GM23338 (cell line): ENCODE measurements at regions not wholly inside any gene's neighbourhood (a gene's known extent, or its start where the extent isn't known, plus 50 kb on each side); places are given as distances from the start of the nearest gene placed in this dataset.

Source experiments
- ATAC-seq: fragments of 200-7000 bp; cut with Tn5 transposase; 3 replicates; pipeline ENCODE4 v1.9.1; 2020
- DNase-seq: peaks from one replicate; pipeline ENCODE4 v3.0.0-alpha.2; 2015; ENCODE audit warnings: low spot score
- H2AFZ ChIP-seq: fragments of 200-600 bp; sonication (generic); 2 replicates; pipeline ENCODE4 v1.8.0; 2016; ENCODE audit warnings: antibody characterized with exemption, mild to moderate bottlenecking, moderate library complexity
- H3F3A ChIP-seq: fragments of 200-600 bp; sonication (generic); replicated peaks from 2 replicates; pipeline ENCODE4 v1.8.0; 2017; ENCODE audit warnings: antibody characterized with exemption, mixed run types, low read depth
- H3K27ac ChIP-seq: fragments of 200-600 bp; sonication (generic); 2 replicates; pipeline ENCODE4 v1.6.1; 2016; ENCODE audit warnings: low read depth
- H3K27me3 ChIP-seq: fragments of 200-600 bp; sonication (generic); 2 replicates; pipeline ENCODE4 v1.8.0; 2016; ENCODE audit warnings: mild to moderate bottlenecking, mixed run types, moderate library complexity; ENCODE audit not compliant: insufficient read depth
- H3K36me3 ChIP-seq: fragments of 200-600 bp; sonication (generic); 2 replicates; pipeline ENCODE4 v1.8.0; 2016; ENCODE audit warnings: mild to moderate bottlenecking; ENCODE audit not compliant: insufficient read depth
- H3K4me1 ChIP-seq: fragments of 200-600 bp; sonication (generic); 2 replicates; pipeline ENCODE4 v1.8.0; 2016; ENCODE audit warnings: mild to moderate bottlenecking, moderate library complexity; ENCODE audit not compliant: insufficient read depth
- H3K4me2 ChIP-seq: fragments of 200-600 bp; sonication (generic); 2 replicates; pipeline ENCODE4 v1.7.1; 2017; ENCODE audit warnings: mixed run types
- H3K4me3 ChIP-seq: fragments of 200-600 bp; sonication (generic); 2 replicates; pipeline ENCODE4 v1.6.1; 2016; ENCODE audit warnings: mixed run types
- H3K79me2 ChIP-seq: fragments of 200-600 bp; sonication (generic); replicated peaks from 2 replicates; pipeline ENCODE4 v1.8.0; 2017; ENCODE audit warnings: mild to moderate bottlenecking; ENCODE audit not compliant: insufficient read depth
- H3K9me2 ChIP-seq: fragments of 200-600 bp; sonication (generic); 2 replicates; pipeline ENCODE4 v1.8.0; 2017; ENCODE audit not compliant: insufficient read depth
- H4K20me1 ChIP-seq: fragments of 200-600 bp; sonication (generic); replicated peaks from 2 replicates; pipeline ENCODE4 v1.8.0; 2017; ENCODE audit warnings: mild to moderate bottlenecking; ENCODE audit not compliant: insufficient read depth
- H3K27ac Mint-ChIP-seq: 2 replicates; pipeline ENCODE4 v1.8.0; 2020; ENCODE audit warnings: inconsistent platforms, mild to moderate bottlenecking, moderate library complexity, mixed read lengths
- H3K27me3 Mint-ChIP-seq: 3 replicates; pipeline ENCODE4 v1.8.0; 2022; ENCODE audit warnings: low read depth, mild to moderate bottlenecking, moderate library complexity, mixed read lengths, inconsistent platforms; ENCODE audit not compliant: insufficient read depth, poor library complexity
- H3K36me3 Mint-ChIP-seq: 3 replicates; pipeline ENCODE4 v1.8.0; 2021; ENCODE audit warnings: low read depth, mild to moderate bottlenecking, inconsistent platforms, moderate library complexity, mixed read lengths
- H3K4me1 Mint-ChIP-seq: 3 replicates; pipeline ENCODE4 v1.8.0; 2020; ENCODE audit warnings: mild to moderate bottlenecking, inconsistent platforms, mixed read lengths
- H3K4me3 Mint-ChIP-seq: 3 replicates; pipeline ENCODE4 v1.8.0; 2021; ENCODE audit warnings: moderate library complexity, mild to moderate bottlenecking, inconsistent platforms, mixed read lengths
- H3K9me3 Mint-ChIP-seq: 3 replicates; pipeline ENCODE4 v1.8.0; 2020; ENCODE audit warnings: moderate library complexity, mild to moderate bottlenecking, inconsistent platforms, mixed read lengths
- CREB1 ChIP-seq: fragments of 250-450 bp; sonication (Bioruptor Pico); IDR thresholded peaks from 2 replicates; pipeline ENCODE4 v1.5.0; 2020; ENCODE audit warnings: low read depth, mild to moderate bottlenecking, moderate library complexity
- ETS1 ChIP-seq: IDR thresholded peaks from 2 replicates; pipeline ENCODE4 v1.6.1; 2016; ENCODE audit warnings: antibody characterized with exemption
- EZH2 ChIP-seq: fragments of 200-600 bp; sonication (generic); IDR thresholded peaks from one replicate; pipeline ENCODE4 v1.8.0; 2017; ENCODE audit warnings: antibody characterized with exemption, mild to moderate bottlenecking, low read depth; ENCODE audit not compliant: unreplicated experiment
- JUNB ChIP-seq: IDR thresholded peaks from one replicate; pipeline ENCODE4 v1.6.1; 2016; ENCODE audit warnings: antibody characterized with exemption; ENCODE audit not compliant: unreplicated experiment
- NANOG ChIP-seq: IDR thresholded peaks from 2 replicates; pipeline ENCODE4 v1.6.1; 2016; ENCODE audit warnings: antibody characterized with exemption, borderline replicate concordance
- POLR2AphosphoS5 ChIP-seq: IDR thresholded peaks from 2 replicates; pipeline ENCODE4 v1.6.1; 2016; ENCODE audit warnings: antibody characterized with exemption, low read depth
- REST ChIP-seq: IDR thresholded peaks from one replicate; pipeline ENCODE4 v1.6.1; 2018; ENCODE audit warnings: antibody characterized with exemption; ENCODE audit not compliant: unreplicated experiment
- STAT1 ChIP-seq: IDR thresholded peaks from one replicate; pipeline ENCODE4 v1.6.1; 2016; ENCODE audit warnings: antibody characterized with exemption; ENCODE audit not compliant: unreplicated experiment
- ZNF114 ChIP-seq: fragments of 250-450 bp; sonication (Bioruptor Pico); IDR thresholded peaks from 2 replicates; pipeline ENCODE4 v1.5.0; 2020; ENCODE audit warnings: mild to moderate bottlenecking, moderate library complexity
- ZNF331 ChIP-seq: fragments of 250-450 bp; sonication (Bioruptor Pico); IDR thresholded peaks from 2 replicates; pipeline ENCODE4 v1.5.0; 2020; ENCODE audit warnings: low read depth, mild to moderate bottlenecking, moderate library complexity

GRCh38 chr9:116088396-116088795, 65.2 kb upstream of the PAPPA start (continued):
- TF ChIP-seq ZNF114 (CRISPR knock-in tag) (no peak), REST (no peak), JUNB (no peak), EZH2 (no peak), NANOG (no peak), CREB1 (CRISPR knock-in tag) (no peak), ZNF331 (CRISPR knock-in tag) (no peak), ETS1 (no peak)

- no peak overlapping the region for H3K27ac Mint-ChIP-seq
- peaks cover under 1% of the 10 kb centered on the region; the same call in 1 of the 3 replicates for H3K4me1 Mint-ChIP-seq
- H3F3A ChIP-seq, result no peaks in the 10 kb centered on the region
- TF ChIP-seq JUNB (no peak), REST (no peak), STAT1 (no peak), POLR2AphosphoS5 (no peak), ZNF331 (CRISPR knock-in tag) (no peak)
Measured at GRCh38 chr9:116090030-116090770, 63.4 kb upstream of the PAPPA start.

More at GRCh38 chr9:116090030-116090770, 63.4 kb upstream of the PAPPA start:
- no peak overlapping the region for H3K27ac ChIP-seq
- Mint-ChIP-seq H3K4me3 (no peak overlapping the region), H3K9me3 (peaks cover 6% of the 10 kb centered on the region; the same call in 2 of the 3 replicates), H3K27me3 (no peaks in the 10 kb centered on the region), H3K36me3 (no peaks in the 10 kb centered on the region)
- ATAC-seq (no peak), DNase-seq (no peak)
- no peak overlapping the region for H3K4me2 ChIP-seq
- 0 out of 2 replicates have a peak, but pooled peaks cover 12% of the 10 kb centered on the region for H3K9me2 ChIP-seq
- H3K4me1 ChIP-seq, result no peaks in the 10 kb centered on the region
- no peak overlapping the region for H3K4me3 ChIP-seq
- H3K27me3 ChIP-seq, result no peaks in the 10 kb centered on the region
- no peaks in the 10 kb centered on the region for H3K79me2 ChIP-seq
- no peak overlapping the region for H2AFZ ChIP-seq
- H4K20me1 ChIP-seq, result no peaks in the 10 kb centered on the region
- H3K36me3 ChIP-seq, result no peaks in the 10 kb centered on the region
